Activated naive CD8-positive, alpha-beta T cell treated with anti-CD3 and anti-CD28 coated beads, Interleukin-2, amount 50 U/mL, for 24 hours (primary cell): ENCODE measurements at regions not wholly inside any gene's neighbourhood (a gene's known extent, or its start where the extent isn't known, plus 50 kb on each side); places are given as distances from the start of the nearest gene placed in this dataset.
"Not testable (repeated sequence)": the region's sequence is repeated elsewhere in the genome, so short reads cannot be mapped to it uniquely, and the experiment has no call there.

Experiments
- ATAC-seq: fragments of 150-1000 bp; cut with Tn5 transposase; one replicate; pipeline ENCODE4 v1.10.0; 2021
- DNase-seq: peaks from one replicate; pipeline ENCODE4 v3.0.0; 2021
- H3K27ac Mint-ChIP-seq: one replicate; pipeline ENCODE4 v1.8.0; 2021; ENCODE audit warnings: mild to moderate bottlenecking, mixed read lengths
- H3K27me3 Mint-ChIP-seq: one replicate; pipeline ENCODE4 v1.8.0; 2021; ENCODE audit warnings: mixed read lengths
- H3K36me3 Mint-ChIP-seq: one replicate; pipeline ENCODE4 v1.8.0; 2021; ENCODE audit warnings: low read depth, mixed read lengths
- H3K4me1 Mint-ChIP-seq: one replicate; pipeline ENCODE4 v1.8.0; 2021; ENCODE audit warnings: mixed read lengths
- H3K4me3 Mint-ChIP-seq: one replicate; pipeline ENCODE4 v1.8.0; 2021; ENCODE audit warnings: mild to moderate bottlenecking, moderate library complexity, mixed read lengths
- H3K9me3 Mint-ChIP-seq: one replicate; pipeline ENCODE4 v1.8.0; 2021; ENCODE audit warnings: mixed read lengths

- H3K27ac Mint-ChIP-seq = no peak overlapping the region
- no peaks in the 10 kb centered on the region for H3K4me1 Mint-ChIP-seq
- no peaks in the 10 kb centered on the region for H3K36me3 Mint-ChIP-seq
- H3K4me3 Mint-ChIP-seq = no peak overlapping the region
- no peaks in the 10 kb centered on the region for H3K27me3 Mint-ChIP-seq
- ATAC-seq = no peak
- peaks cover 10% of the 10 kb centered on the region for H3K9me3 Mint-ChIP-seq
- no peak for DNase-seq
These were observed 138.7 kb upstream of the NR3C1 start for GRCh38 chr5:143541943-143542797.

- Mint-ChIP-seq H3K27me3 (no peaks in the 10 kb centered on the region), H3K4me1 (no peaks in the 10 kb centered on the region), H3K36me3 (no peaks in the 10 kb centered on the region), H3K27ac (no peak overlapping the region), H3K9me3 (peaks cover 9% of the 10 kb centered on the region), H3K4me3 (no peak overlapping the region)
- DNase-seq (no peak), ATAC-seq (no peak)
These were observed 136.3 kb upstream of the NR3C1 start for GRCh38 chr5:143539742-143540141.

- no peaks in the 10 kb centered on the region for H3K36me3 Mint-ChIP-seq
- H3K9me3 Mint-ChIP-seq = peaks cover 9% of the 10 kb centered on the region
- no peak for ATAC-seq
- DNase-seq = no peak
- no peak overlapping the region for H3K27ac Mint-ChIP-seq
- no peaks in the 10 kb centered on the region for H3K4me1 Mint-ChIP-seq
- H3K4me3 Mint-ChIP-seq = no peak overlapping the region
- no peaks in the 10 kb centered on the region for H3K27me3 Mint-ChIP-seq
These were observed 133.6 kb upstream of the NR3C1 start for GRCh38 chr5:143537056-143537455.

- Mint-ChIP-seq H3K27ac (no peak overlapping the region), H3K4me1 (no peaks in the 10 kb centered on the region), H3K27me3 (no peaks in the 10 kb centered on the region), H3K4me3 (no peak overlapping the region), H3K9me3 (peaks cover 9% of the 10 kb centered on the region), H3K36me3 (no peaks in the 10 kb centered on the region)
- ATAC-seq (no peak), DNase-seq (no peak)
These were observed 132.9 kb upstream of the NR3C1 start for GRCh38 chr5:143536364-143536763.

- no peaks in the 10 kb centered on the region for H3K36me3 Mint-ChIP-seq
- no peak for ATAC-seq
- H3K9me3 Mint-ChIP-seq = peaks cover 9% of the 10 kb centered on the region
- DNase-seq = no peak
- no peak overlapping the region for H3K27ac Mint-ChIP-seq
- no peaks in the 10 kb centered on the region for H3K4me1 Mint-ChIP-seq
- H3K27me3 Mint-ChIP-seq = no peaks in the 10 kb centered on the region
- no peak overlapping the region for H3K4me3 Mint-ChIP-seq
These were observed 131.3 kb upstream of the NR3C1 start for GRCh38 chr5:143534761-143535154.

GRCh38 chr5:143533978-143534760, 130.7 kb upstream of the NR3C1 start:
- Mint-ChIP-seq H3K27ac (no peak overlapping the region), H3K27me3 (no peaks in the 10 kb centered on the region), H3K36me3 (no peaks in the 10 kb centered on the region), H3K9me3 (peaks cover 3% of the 10 kb centered on the region), H3K4me1 (no peaks in the 10 kb centered on the region), H3K4me3 (no peak overlapping the region)
- DNase-seq (no peak), ATAC-seq (no peak)

GRCh38 chr5:143533475-143533874, 130.0 kb upstream of the NR3C1 start:
- H3K4me1 Mint-ChIP-seq = no peaks in the 10 kb centered on the region
- H3K27me3 Mint-ChIP-seq = no peaks in the 10 kb centered on the region
- H3K27ac Mint-ChIP-seq = no peak overlapping the region
- no peaks in the 10 kb centered on the region for H3K9me3 Mint-ChIP-seq
- H3K4me3 Mint-ChIP-seq = no peak overlapping the region
- ATAC-seq (no peak), DNase-seq (no peak)
- no peaks in the 10 kb centered on the region for H3K36me3 Mint-ChIP-seq

GRCh38 chr5:143527808-143528207, 124.3 kb upstream of the NR3C1 start:
- H3K4me1 Mint-ChIP-seq = no peaks in the 10 kb centered on the region
- DNase-seq = no peak
- H3K9me3 Mint-ChIP-seq = no peaks in the 10 kb centered on the region
- H3K4me3 Mint-ChIP-seq = no peak overlapping the region
- peak; percentile 54 for ATAC-seq
- no peak overlapping the region for H3K27ac Mint-ChIP-seq
- H3K27me3 Mint-ChIP-seq = peaks cover 3% of the 10 kb centered on the region
- no peaks in the 10 kb centered on the region for H3K36me3 Mint-ChIP-seq

- H3K27ac Mint-ChIP-seq = no peak overlapping the region
These were observed 121.7 kb upstream of the NR3C1 start for GRCh38 chr5:143525176-143525575.

GRCh38 chr5:143524338-143524945, 121.0 kb upstream of the NR3C1 start:
- no peaks in the 10 kb centered on the region for H3K9me3 Mint-ChIP-seq
- no peaks in the 10 kb centered on the region for H3K36me3 Mint-ChIP-seq
- ATAC-seq = no peak
- H3K27me3 Mint-ChIP-seq = peaks cover 3% of the 10 kb centered on the region
- H3K4me3 Mint-ChIP-seq = no peak overlapping the region
- no peak for DNase-seq
- H3K27ac Mint-ChIP-seq = no peak overlapping the region
- no peaks in the 10 kb centered on the region for H3K4me1 Mint-ChIP-seq

More at GRCh38 chr5:143525176-143525575, 121.7 kb upstream of the NR3C1 start:
- no peak for DNase-seq
- Mint-ChIP-seq H3K36me3 (no peaks in the 10 kb centered on the region), H3K4me1 (no peaks in the 10 kb centered on the region), H3K4me3 (no peak overlapping the region), H3K27me3 (peaks cover 3% of the 10 kb centered on the region), H3K9me3 (no peaks in the 10 kb centered on the region)
- no peak for ATAC-seq

- H3K9me3 Mint-ChIP-seq = no peaks in the 10 kb centered on the region
- no peak overlapping the region for H3K4me3 Mint-ChIP-seq
- no peaks in the 10 kb centered on the region for H3K36me3 Mint-ChIP-seq
- no peak for ATAC-seq
- no peaks in the 10 kb centered on the region for H3K4me1 Mint-ChIP-seq
- H3K27ac Mint-ChIP-seq = no peak overlapping the region
- peaks cover 3% of the 10 kb centered on the region for H3K27me3 Mint-ChIP-seq
- no peak for DNase-seq
These were observed 118.4 kb upstream of the NR3C1 start for GRCh38 chr5:143521846-143522400.

GRCh38 chr5:143521141-143521540, 117.7 kb upstream of the NR3C1 start:
- H3K4me3 Mint-ChIP-seq = no peak overlapping the region
- H3K9me3 Mint-ChIP-seq = no peaks in the 10 kb centered on the region
- H3K27ac Mint-ChIP-seq = no peak overlapping the region

GRCh38 chr5:143519215-143519614, 115.7 kb upstream of the NR3C1 start:
- not testable (repeated sequence) for H3K9me3 Mint-ChIP-seq, ATAC-seq, H3K27ac Mint-ChIP-seq, H3K36me3 Mint-ChIP-seq, DNase-seq, H3K4me3 Mint-ChIP-seq, H3K27me3 Mint-ChIP-seq
- peaks cover 11% of the 10 kb centered on the region for H3K4me1 Mint-ChIP-seq

More at GRCh38 chr5:143521141-143521540, 117.7 kb upstream of the NR3C1 start:
- Mint-ChIP-seq H3K4me1 (peaks cover 4% of the 10 kb centered on the region), H3K36me3 (no peaks in the 10 kb centered on the region), H3K27me3 (peaks cover 3% of the 10 kb centered on the region)
- no peak for ATAC-seq
- no peak for DNase-seq

GRCh38 chr5:143517824-143518223, 114.3 kb upstream of the NR3C1 start:
- H3K27me3 Mint-ChIP-seq, DNase-seq, ATAC-seq, H3K27ac Mint-ChIP-seq, H3K9me3 Mint-ChIP-seq, H3K4me3 Mint-ChIP-seq, H3K36me3 Mint-ChIP-seq: not testable (repeated sequence)
- peaks cover 11% of the 10 kb centered on the region for H3K4me1 Mint-ChIP-seq
